ENCODE measurements at regions not wholly inside any gene's neighbourhood (a gene's known extent, or its start where the extent isn't known, plus 50 kb on each side); places are given as distances from the start of the nearest gene placed in this dataset.

DNA sequence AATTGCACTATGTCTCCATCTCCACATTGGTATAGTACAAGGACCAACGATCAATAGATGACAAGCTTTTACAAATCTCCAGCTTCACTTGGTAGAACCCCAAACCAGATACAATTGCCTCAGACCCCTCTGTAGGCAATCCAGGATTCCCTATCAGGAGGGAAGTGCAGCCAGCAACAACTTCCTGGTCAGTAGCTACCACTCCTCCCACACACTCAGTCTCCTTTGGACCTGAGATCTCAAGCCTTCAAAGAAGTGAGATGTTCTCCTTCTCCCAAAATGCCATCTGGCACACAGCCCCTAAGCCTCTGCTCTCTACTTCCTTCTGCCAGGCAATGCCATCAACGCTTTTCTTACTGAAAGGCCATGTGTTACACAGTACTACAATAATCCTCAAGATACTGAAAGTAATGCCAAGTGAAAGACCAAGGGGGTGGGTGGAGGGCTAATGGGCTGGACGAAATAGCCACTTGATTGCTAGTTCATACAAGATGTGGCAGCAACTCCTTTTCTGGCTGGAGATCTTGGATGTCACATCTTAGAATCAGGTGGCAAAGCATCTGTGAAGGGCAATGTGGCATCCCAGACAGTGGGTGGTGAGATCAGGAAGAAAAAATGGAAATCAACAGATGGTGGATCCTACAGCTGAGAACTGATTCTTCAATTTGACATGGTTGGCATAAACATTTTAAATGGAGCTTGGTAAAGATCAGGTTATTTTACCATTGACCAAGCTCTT is 75.3 kb upstream of the ACP3 start:
- TF ChIP-seq POLR2A (IDR thresholded peaks at IDR 0.05; ENCODE audit: low read length) = no peak
- no peak for TF ChIP-seq GATA1 (IDR thresholded peaks at IDR 0.05; ENCODE audit: low read depth, low read length)
